Uterus (tissue), 3 donors: ENCODE measurements at regions not wholly inside any gene's neighbourhood (a gene's known extent, or its start where the extent isn't known, plus 50 kb on each side); places are given as distances from the start of the nearest gene placed in this dataset.

ENCODE experiments used
- DNase-seq, 2 donors: peaks; one replicate each; pipeline ENCODE4 v3.0.0-alpha.2; 2019 to 2020
- H3K27ac ChIP-seq, 2 donors: fragments of 200-600 bp; sonication (generic); 1 replicate in 1 of 2; 2 replicates in 1 of 2; pipeline ENCODE4 v1.5.1; 2016 to 2018
- H3K27me3 ChIP-seq, 2 donors: fragments of 200-600 bp; sonication (generic); one replicate each; pipeline ENCODE4 v1.5.1; 2018 to 2019; ENCODE audit warnings: control low read depth in 1 of 2
- H3K36me3 ChIP-seq, 2 donors: fragments of 200-600 bp; sonication (generic); one replicate each; pipeline ENCODE4 v1.5.1; 2019; ENCODE audit warnings: control low read depth in 1 of 2
- H3K4me1 ChIP-seq, 2 donors: fragments of 200-600 bp; sonication (generic); one replicate each; pipeline ENCODE4 v1.5.1; 2018 to 2019; ENCODE audit warnings: control low read depth in 1 of 2
- H3K4me3 ChIP-seq, 2 donors: fragments of 200-600 bp; sonication (generic); 1 replicate in 1 of 2; 2 replicates in 1 of 2; pipeline ENCODE4 v1.5.1; 2018 to 2019; ENCODE audit warnings: mild to moderate bottlenecking in 1 of 2
- H3K9me3 ChIP-seq, 2 donors: fragments of 200-600 bp; sonication (generic); one replicate each; pipeline ENCODE4 v1.5.1; 2019; ENCODE audit warnings: control low read depth in 1 of 2
- POLR2A ChIP-seq, 2 donors: fragments of 450-650 bp; IDR thresholded peaks; one replicate each; pipeline ENCODE4 v1.6.1; 2016; ENCODE audit warnings: antibody characterized with exemption in 2 of 2, mild to moderate bottlenecking in 1 of 2, moderate library complexity in 1 of 2
- intact Hi-C: fragments of 100-400 bp; cut with DNase I; formaldehyde crosslinking; loops from one replicate; pipeline ENCODE4 v1.15.1; 2023; ENCODE audit warnings: low total_unique reads
- TF ChIP-seq, protein P1 (sequence below), 4 experiments: fragments of 200-600 bp in 2 of 4; fragments of 450-650 bp in 2 of 4; sonication (generic) in 2 of 4; IDR thresholded peaks; one replicate each; pipeline ENCODE4 v1.5.1; 2016 to 2019; ENCODE audit warnings: antibody characterized with exemption in 4 of 4, mild to moderate bottlenecking in 2 of 4, moderate library complexity in 1 of 4
- donor health status: DM: yes; HTN: yes; CAD: no.

DNA sequence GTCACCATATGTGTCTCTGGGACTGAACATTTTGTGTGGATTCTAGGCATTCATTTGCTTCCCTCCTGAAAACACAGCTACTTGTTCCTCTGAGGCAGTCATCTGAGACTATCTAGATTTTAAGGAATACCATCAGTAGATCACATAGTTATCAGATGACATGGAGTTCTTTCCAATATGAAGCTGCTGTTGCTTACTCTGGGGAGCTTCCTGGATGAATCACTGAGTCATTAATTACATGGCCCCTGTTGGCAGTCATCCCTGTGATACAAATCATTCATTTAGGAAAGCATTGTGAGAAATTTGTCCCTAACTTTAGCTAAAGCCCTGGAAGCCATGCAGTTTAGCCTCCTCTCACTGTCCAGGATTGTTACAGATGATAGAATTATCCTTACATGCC lies 98.2 kb upstream of the ARSJ start:
- Histone ChIP-seq H3K4me1 (no peaks in the 10 kb centered on the region), H3K9me3 (no peaks in the 10 kb centered on the region), H3K27me3 (no peaks in the 10 kb centered on the region), H3K36me3 (no peaks in the 10 kb centered on the region), H3K4me3 (no peak overlapping the region), H3K27ac (no peak overlapping the region)
- intact Hi-C loops, result no loop called here
- TF ChIP-seq, protein P1, sequence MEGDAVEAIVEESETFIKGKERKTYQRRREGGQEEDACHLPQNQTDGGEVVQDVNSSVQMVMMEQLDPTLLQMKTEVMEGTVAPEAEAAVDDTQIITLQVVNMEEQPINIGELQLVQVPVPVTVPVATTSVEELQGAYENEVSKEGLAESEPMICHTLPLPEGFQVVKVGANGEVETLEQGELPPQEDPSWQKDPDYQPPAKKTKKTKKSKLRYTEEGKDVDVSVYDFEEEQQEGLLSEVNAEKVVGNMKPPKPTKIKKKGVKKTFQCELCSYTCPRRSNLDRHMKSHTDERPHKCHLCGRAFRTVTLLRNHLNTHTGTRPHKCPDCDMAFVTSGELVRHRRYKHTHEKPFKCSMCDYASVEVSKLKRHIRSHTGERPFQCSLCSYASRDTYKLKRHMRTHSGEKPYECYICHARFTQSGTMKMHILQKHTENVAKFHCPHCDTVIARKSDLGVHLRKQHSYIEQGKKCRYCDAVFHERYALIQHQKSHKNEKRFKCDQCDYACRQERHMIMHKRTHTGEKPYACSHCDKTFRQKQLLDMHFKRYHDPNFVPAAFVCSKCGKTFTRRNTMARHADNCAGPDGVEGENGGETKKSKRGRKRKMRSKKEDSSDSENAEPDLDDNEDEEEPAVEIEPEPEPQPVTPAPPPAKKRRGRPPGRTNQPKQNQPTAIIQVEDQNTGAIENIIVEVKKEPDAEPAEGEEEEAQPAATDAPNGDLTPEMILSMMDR (IDR thresholded peaks at IDR 0.05), result no peak
- TF ChIP-seq POLR2A (IDR thresholded peaks at IDR 0.05), result no peak
- no peak for DNase-seq

- TF ChIP-seq, protein P1 (IDR thresholded peaks at IDR 0.05), result no peak
- TF ChIP-seq POLR2A (IDR thresholded peaks at IDR 0.05), result no peak
- no peak overlapping the region for H3K27ac ChIP-seq
- intact Hi-C loops, result no loop called here
Observed at GRCh38 chr4:114078636-114079035, 99.2 kb upstream of the ARSJ start.

GRCh38 chr4:114081783-114082182 lies 102.3 kb upstream of the ARSJ start:
- Histone ChIP-seq H3K9me3 (no peaks in the 10 kb centered on the region), H3K4me3 (no peak overlapping the region), H3K27me3 (no peaks in the 10 kb centered on the region), H3K4me1 (no peaks in the 10 kb centered on the region), H3K36me3 (no peaks in the 10 kb centered on the region), H3K27ac (no peak overlapping the region)
- no peak for TF ChIP-seq POLR2A (IDR thresholded peaks at IDR 0.05)
- TF ChIP-seq, protein P1 (IDR thresholded peaks at IDR 0.05), result no peak
- no peak for DNase-seq
- intact Hi-C loops, result no loop called here

More at GRCh38 chr4:114078636-114079035, 99.2 kb upstream of the ARSJ start:
- Histone ChIP-seq H3K4me3 (no peak overlapping the region), H3K27me3 (no peaks in the 10 kb centered on the region), H3K36me3 (no peaks in the 10 kb centered on the region), H3K9me3 (no peaks in the 10 kb centered on the region), H3K4me1 (no peaks in the 10 kb centered on the region)
- DNase-seq, result no peak

GRCh38 chr4:114082348-114082747 lies 102.9 kb upstream of the ARSJ start:
- no peak for TF ChIP-seq POLR2A (IDR thresholded peaks at IDR 0.05)
- TF ChIP-seq, protein P1 (IDR thresholded peaks at IDR 0.05), result no peak
- no peak for DNase-seq
- H3K4me1 ChIP-seq, result no peaks in the 10 kb centered on the region
- H3K9me3 ChIP-seq, result no peaks in the 10 kb centered on the region
- no peaks in the 10 kb centered on the region for H3K27me3 ChIP-seq
- H3K4me3 ChIP-seq, result no peak overlapping the region
- no peak overlapping the region for H3K27ac ChIP-seq
- no peaks in the 10 kb centered on the region for H3K36me3 ChIP-seq
- intact Hi-C loops, result no loop called here

GRCh38 chr4:114085611-114086345 lies 106.3 kb upstream of the ARSJ start:
- no peak overlapping the region for H3K4me3 ChIP-seq
- no peaks in the 10 kb centered on the region for H3K36me3 ChIP-seq
- H3K27ac ChIP-seq, result no peak overlapping the region
- no peak for TF ChIP-seq POLR2A (IDR thresholded peaks at IDR 0.05)
- TF ChIP-seq, protein P1 (IDR thresholded peaks at IDR 0.05), result no peak
- intact Hi-C loops, result no loop called here
- DNase-seq, result no peak
- H3K27me3 ChIP-seq, result no peaks in the 10 kb centered on the region
- H3K4me1 ChIP-seq, result no peaks in the 10 kb centered on the region
- no peaks in the 10 kb centered on the region for H3K9me3 ChIP-seq
